GM18499 (cell line): ENCODE measurements at regions not wholly inside any gene's neighbourhood (a gene's known extent, or its start where the extent isn't known, plus 50 kb on each side); places are given as distances from the start of the nearest gene placed in this dataset.
"Not testable (repeated sequence)": the region's sequence is repeated elsewhere in the genome, so short reads cannot be mapped to it uniquely, and the experiment has no call there.

ENCODE experiments used
- ATAC-seq: cut with Tn5 transposase; IDR thresholded peaks from one replicate; pipeline ENCODE4 v1.9.1; 2021; ENCODE audit warnings: moderate number of reproducible peaks; ENCODE audit not compliant: insufficient read depth, unreplicated experiment

GRCh38 chr15:60251300-60252070, 146.3 kb downstream of the ANXA2 start:
- ATAC-seq = no peak

GRCh38 chr15:60254416-60254815, 143.4 kb downstream of the ANXA2 start:
- no peak for ATAC-seq

- ATAC-seq = peak; percentile 93
These were observed 142.4 kb downstream of the ANXA2 start for GRCh38 chr15:60255390-60255789.

GRCh38 chr15:60257591-60258159, 140.1 kb downstream of the ANXA2 start:
- ATAC-seq = no peak

- ATAC-seq = no peak
These were observed 138.3 kb downstream of the ANXA2 start for GRCh38 chr15:60259469-60259868.

- ATAC-seq = no peak
These were observed 133.7 kb downstream of the ANXA2 start for GRCh38 chr15:60264088-60264487.

GRCh38 chr15:60264566-60264965, 133.2 kb downstream of the ANXA2 start:
- no peak for ATAC-seq

GRCh38 chr15:60265057-60265456, 132.7 kb downstream of the ANXA2 start:
- no peak for ATAC-seq

GRCh38 chr15:60272623-60273022, 125.2 kb downstream of the ANXA2 start:
- no peak for ATAC-seq

- ATAC-seq = no peak
These were observed 122.2 kb downstream of the ANXA2 start for GRCh38 chr15:60275624-60276023.

GRCh38 chr15:60278879-60279278, 118.9 kb downstream of the ANXA2 start:
- no peak for ATAC-seq

- ATAC-seq = no peak
These were observed 117.5 kb downstream of the ANXA2 start for GRCh38 chr15:60280259-60280658.

- no peak for ATAC-seq
These were observed 113.8 kb downstream of the ANXA2 start for GRCh38 chr15:60283936-60284335.

GRCh38 chr15:60295901-60296300, 101.9 kb downstream of the ANXA2 start:
- ATAC-seq = not testable (repeated sequence)

GRCh38 chr15:60297047-60297446, 100.7 kb downstream of the ANXA2 start:
- ATAC-seq = no peak
